Thoracic aorta (tissue), 2 donors: ENCODE measurements at regions not wholly inside any gene's neighbourhood (a gene's known extent, or its start where the extent isn't known, plus 50 kb on each side); places are given as distances from the start of the nearest gene placed in this dataset.
"Not testable (repeated sequence)": the region's sequence is repeated elsewhere in the genome, so short reads cannot be mapped to it uniquely, and the experiment has no call there.

Experiments
- ATAC-seq: fragments of 150-250 bp; one replicate; pipeline ENCODE4 v1.8.0; 2017; ENCODE audit warnings: low read depth; ENCODE audit not compliant: insufficient number of reproducible peaks, low FRiP score
- DNase-seq: peaks from one replicate; pipeline ENCODE4 v3.0.0-alpha.2; 2020; ENCODE audit warnings: low spot score
- H3K27ac ChIP-seq, 2 donors: fragments of 200-600 bp; sonication (generic); 1 replicate in 1 of 2; 2 replicates in 1 of 2; pipeline ENCODE4 v1.5.1; 2016; ENCODE audit warnings: mild to moderate bottlenecking in 2 of 2, moderate library complexity in 2 of 2
- H3K27me3 ChIP-seq: fragments of 200-600 bp; sonication (generic); replicated peaks from 2 replicates; pipeline ENCODE4 v1.6.0; 2016; ENCODE audit warnings: mild to moderate bottlenecking; ENCODE audit not compliant: insufficient read depth
- H3K36me3 ChIP-seq: fragments of 200-600 bp; sonication (generic); one replicate; pipeline ENCODE4 v1.5.1; 2016
- H3K4me1 ChIP-seq, 2 donors: fragments of 200-600 bp; sonication (generic); 1 replicate in 1 of 2; 2 replicates in 1 of 2; pipeline versions ENCODE4 v1.5.1 to v1.6.0; 2016; ENCODE audit warnings: low read depth in 2 of 2, mild to moderate bottlenecking in 1 of 2; ENCODE audit not compliant: control insufficient read depth in 1 of 2
- H3K4me3 ChIP-seq: fragments of 200-600 bp; sonication (generic); 2 replicates; pipeline ENCODE4 v1.5.1; 2016; ENCODE audit warnings: mild to moderate bottlenecking
- H3K9me3 ChIP-seq: fragments of 200-600 bp; sonication (generic); 2 replicates; pipeline ENCODE4 v1.5.1; 2016
- CTCF ChIP-seq: fragments of 200-600 bp; sonication (generic); IDR thresholded peaks from one replicate; pipeline ENCODE4 v1.5.1; 2019; ENCODE audit warnings: antibody characterized with exemption

- Histone ChIP-seq H3K36me3 (no peaks in the 10 kb centered on the region), H3K4me1 (peaks cover 0 to 28% of the 10 kb centered on the region in 2 donors), H3K27ac (no peak overlapping the region), H3K9me3 (no peaks in the 10 kb centered on the region), H3K27me3 (no peaks in the 10 kb centered on the region), H3K4me3 (no peak overlapping the region)
- no peak for ATAC-seq
- no peak for TF ChIP-seq CTCF
- no peak for DNase-seq
Observed at GRCh38 chrX:140432346-140433175, 72.3 kb downstream of the SOX3 start.

DNA sequence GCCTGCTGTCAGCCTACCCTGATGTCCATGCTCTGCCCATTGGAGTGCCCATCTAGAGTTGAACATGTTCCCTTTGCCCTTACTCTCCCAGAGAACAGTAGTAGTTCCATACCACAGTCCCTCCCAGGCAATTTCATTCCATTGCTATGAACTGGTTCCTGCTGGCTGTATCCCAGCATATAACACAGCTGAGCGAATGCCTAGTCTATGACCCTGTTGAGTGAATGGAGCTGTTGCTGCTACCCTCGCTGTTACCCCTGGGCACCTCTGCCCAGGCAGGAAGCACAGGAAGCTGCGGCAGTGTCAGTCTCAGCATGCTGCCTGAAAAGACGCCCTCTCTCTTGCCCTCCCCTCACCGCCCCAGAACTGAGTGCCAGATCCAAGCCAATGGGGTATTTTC, 73.3 kb downstream of the SOX3 start:
- no peak overlapping the region for H3K27ac ChIP-seq
- no peak for TF ChIP-seq CTCF
- no peaks in the 10 kb centered on the region for H3K27me3 ChIP-seq
- ATAC-seq (no peak), DNase-seq (no peak)
- H3K4me1 ChIP-seq: peaks cover 0 to 28% of the 10 kb centered on the region in 2 donors
- H3K36me3 ChIP-seq: no peaks in the 10 kb centered on the region
- no peak overlapping the region for H3K4me3 ChIP-seq
- H3K9me3 ChIP-seq: no peaks in the 10 kb centered on the region

- Histone ChIP-seq H3K27ac (no peak overlapping the region), H3K36me3 (no peaks in the 10 kb centered on the region), H3K4me3 (no peak overlapping the region), H3K27me3 (no peaks in the 10 kb centered on the region), H3K9me3 (no peaks in the 10 kb centered on the region), H3K4me1 (no peaks in the 10 kb centered on the region)
- DNase-seq (no peak), ATAC-seq (no peak)
- TF ChIP-seq CTCF: no peak
Observed at GRCh38 chrX:140425712-140426395, 79.0 kb downstream of the SOX3 start.

GRCh38 chrX:140422501-140422900, 82.4 kb downstream of the SOX3 start:
- no peak for ATAC-seq
- no peak for DNase-seq
- no peak overlapping the region for H3K4me3 ChIP-seq
- TF ChIP-seq CTCF: no peak
- H3K36me3 ChIP-seq: no peaks in the 10 kb centered on the region
- no peaks in the 10 kb centered on the region for H3K4me1 ChIP-seq
- no peaks in the 10 kb centered on the region for H3K27me3 ChIP-seq
- H3K9me3 ChIP-seq: no peaks in the 10 kb centered on the region
- H3K27ac ChIP-seq: no peak overlapping the region

GRCh38 chrX:140402131-140402530, 102.7 kb downstream of the SOX3 start:
- H3K4me1 ChIP-seq, H3K4me3 ChIP-seq, H3K9me3 ChIP-seq, H3K27me3 ChIP-seq, H3K36me3 ChIP-seq, ATAC-seq, H3K27ac ChIP-seq, DNase-seq: not testable (repeated sequence)

- DNase-seq, H3K36me3 ChIP-seq, H3K4me3 ChIP-seq, H3K4me1 ChIP-seq, H3K27me3 ChIP-seq, ATAC-seq, H3K9me3 ChIP-seq, H3K27ac ChIP-seq: not testable (repeated sequence)
Observed at GRCh38 chrX:140396326-140396725, 108.5 kb downstream of the SOX3 start.
